GM12891 (cell line): ENCODE measurements at regions not wholly inside any gene's neighbourhood (a gene's known extent, or its start where the extent isn't known, plus 50 kb on each side); places are given as distances from the start of the nearest gene placed in this dataset.

Source experiments
- DNase-seq: peaks from one replicate; pipeline ENCODE4 v3.0.0; 2011; ENCODE audit warnings: low spot score; ENCODE audit not compliant: insufficient read length
- FAIRE-seq: peaks from 2 replicates; lab custom pipeline; 2011; peaks lifted over from hg19 to GRCh38; lab: Jason Lieb, UNC
- PAX5 ChIP-seq: IDR thresholded peaks from 2 replicates; pipeline ENCODE4 v1.6.1; 2011; ENCODE audit warnings: low read length, moderate library complexity, mild to moderate bottlenecking; ENCODE audit not compliant: insufficient read depth, severe bottlenecking
- POLR2A ChIP-seq: IDR thresholded peaks from 2 replicates; pipeline ENCODE4 v1.6.1; 2011; ENCODE audit warnings: low read depth, low read length, control low read depth
- POLR2AphosphoS5 ChIP-seq: IDR thresholded peaks from 2 replicates; pipeline ENCODE4 v1.6.1; 2011; ENCODE audit warnings: low read depth, low read length, control low read depth
- POU2F2 ChIP-seq: IDR thresholded peaks from 2 replicates; pipeline ENCODE4 v1.6.1; 2011; ENCODE audit warnings: low read depth, mild to moderate bottlenecking, control low read depth, low read length, moderate library complexity
- SPI1 ChIP-seq: IDR thresholded peaks from 2 replicates; pipeline ENCODE4 v1.6.1; 2011; ENCODE audit warnings: low read depth, low read length, control low read depth
- TAF1 ChIP-seq: IDR thresholded peaks from 2 replicates; pipeline ENCODE4 v1.6.1; 2011; ENCODE audit warnings: low read depth, low read length, control low read depth

DNA sequence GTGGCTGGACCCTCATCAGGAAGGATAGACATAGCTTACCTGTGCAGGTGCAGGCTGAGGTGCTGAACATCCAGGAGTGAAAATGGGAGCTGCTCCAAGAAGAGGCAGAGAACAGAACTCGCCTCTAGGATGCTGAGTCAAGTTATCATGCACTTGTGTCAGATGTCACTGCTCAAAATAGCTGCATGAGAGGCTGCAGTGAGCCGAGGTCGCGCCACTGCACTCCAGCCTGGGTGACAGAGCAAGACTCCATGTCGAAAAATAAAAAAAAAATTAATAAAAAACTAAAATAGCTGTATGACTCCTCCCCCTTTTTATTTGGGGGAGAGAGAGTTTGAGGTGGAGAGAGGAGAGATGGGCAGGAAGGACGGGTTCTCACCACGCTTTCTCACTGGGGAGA, 148.8 kb downstream of the FOXL1 start:
- TF ChIP-seq POLR2AphosphoS5 (no peak), SPI1 (no peak), POLR2A (no peak), POU2F2 (no peak), PAX5 (no peak), TAF1 (no peak)
- DNase-seq: no peak
- FAIRE-seq: no peak

DNA sequence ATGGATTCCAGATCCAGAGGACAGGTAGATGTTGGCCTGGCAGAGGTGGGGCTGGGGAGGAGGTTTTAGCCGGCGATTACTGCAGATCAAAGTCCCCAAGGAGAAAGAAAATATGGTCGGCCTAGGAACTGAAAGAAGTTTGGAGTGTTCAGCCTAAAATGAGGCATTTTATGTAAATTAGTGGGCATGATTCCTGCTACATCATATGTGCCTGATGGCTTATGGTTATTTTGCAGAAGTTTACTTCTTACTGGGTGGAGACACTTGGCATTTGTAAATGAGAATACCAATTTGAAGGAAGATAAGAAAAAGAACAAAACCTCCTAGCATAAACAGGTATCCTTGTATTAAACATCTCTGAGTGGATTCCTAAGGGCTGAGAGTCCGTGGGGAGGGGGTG, 149.3 kb downstream of the FOXL1 start:
- TF ChIP-seq POU2F2: no peak
- no peak for TF ChIP-seq PAX5
- TF ChIP-seq POLR2AphosphoS5: no peak
- TF ChIP-seq SPI1: no peak
- TF ChIP-seq TAF1: no peak
- no peak for TF ChIP-seq POLR2A
- DNase-seq (no peak), FAIRE-seq (no peak)

DNA sequence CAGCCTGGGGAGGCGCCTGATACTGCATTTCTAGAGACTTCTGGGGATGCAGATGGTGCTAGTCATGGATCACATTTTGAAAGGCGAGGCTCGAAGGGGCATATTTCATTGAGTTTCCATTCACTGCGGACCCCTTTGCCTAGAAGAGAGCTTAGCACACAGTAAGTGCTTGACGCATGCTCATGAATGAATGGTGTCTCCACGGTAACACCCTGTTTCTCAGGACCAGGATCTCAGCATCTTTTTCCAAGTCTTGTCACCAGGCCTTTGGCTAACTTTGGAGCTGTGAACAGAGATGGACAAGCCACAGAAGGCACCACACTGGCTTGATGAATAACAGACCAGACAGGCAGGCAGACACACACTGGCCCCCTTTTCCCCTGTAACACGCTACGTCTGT, 151.3 kb downstream of the FOXL1 start:
- FAIRE-seq (no peak), DNase-seq (no peak)
- TF ChIP-seq SPI1 (no peak), PAX5 (no peak), POU2F2 (no peak), TAF1 (no peak), POLR2AphosphoS5 (no peak), POLR2A (no peak)

DNA sequence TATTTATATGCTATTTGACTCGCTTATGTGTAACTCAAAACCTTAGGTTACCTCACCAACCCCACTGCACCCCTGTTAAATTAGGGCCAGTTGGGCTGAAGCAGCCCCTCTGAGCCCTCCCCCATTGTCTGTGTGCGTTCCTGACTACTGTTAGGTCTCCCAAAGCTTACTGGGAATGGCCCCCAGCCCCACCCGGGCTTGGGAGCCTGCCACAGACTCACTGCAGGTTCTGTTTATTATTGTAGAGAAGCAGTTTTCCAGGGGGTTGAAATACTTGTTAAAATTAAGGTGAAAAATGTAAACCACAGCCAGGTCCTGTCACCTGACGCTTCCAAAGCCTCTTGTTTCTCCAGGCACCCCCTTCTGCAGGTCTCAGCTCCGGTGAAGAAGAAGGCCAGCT, 151.7 kb downstream of the FOXL1 start:
- no peak for FAIRE-seq
- no peak for TF ChIP-seq TAF1
- TF ChIP-seq POLR2A: no peak

DNA sequence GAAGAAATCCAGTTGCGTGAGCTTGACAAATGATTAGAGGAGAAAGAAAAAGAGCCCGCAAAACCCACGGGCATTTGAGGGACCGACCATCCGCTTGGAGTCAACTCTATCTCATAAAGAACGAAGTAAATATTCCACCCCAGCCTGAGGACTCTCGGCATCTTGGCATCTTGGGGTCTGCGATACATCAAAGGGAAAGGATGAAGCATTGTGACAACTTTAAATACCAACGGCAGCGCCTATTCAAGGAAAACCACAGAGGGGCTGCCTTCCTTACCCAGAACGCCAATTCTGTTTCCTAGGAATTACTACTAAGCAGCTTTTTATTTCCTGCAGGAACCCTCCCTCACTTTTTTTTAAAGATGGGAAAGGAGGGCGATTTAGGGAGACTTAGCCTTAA, 152.2 kb downstream of the FOXL1 start:
- no peak for FAIRE-seq
- no peak for TF ChIP-seq POLR2A
- no peak for TF ChIP-seq PAX5
- no peak for TF ChIP-seq TAF1
- TF ChIP-seq SPI1: no peak
- no peak for TF ChIP-seq POLR2AphosphoS5
- TF ChIP-seq POU2F2: no peak
- no peak for DNase-seq

More for the DNA sequence above, 151.7 kb downstream of the FOXL1 start:
- no peak for DNase-seq

DNA sequence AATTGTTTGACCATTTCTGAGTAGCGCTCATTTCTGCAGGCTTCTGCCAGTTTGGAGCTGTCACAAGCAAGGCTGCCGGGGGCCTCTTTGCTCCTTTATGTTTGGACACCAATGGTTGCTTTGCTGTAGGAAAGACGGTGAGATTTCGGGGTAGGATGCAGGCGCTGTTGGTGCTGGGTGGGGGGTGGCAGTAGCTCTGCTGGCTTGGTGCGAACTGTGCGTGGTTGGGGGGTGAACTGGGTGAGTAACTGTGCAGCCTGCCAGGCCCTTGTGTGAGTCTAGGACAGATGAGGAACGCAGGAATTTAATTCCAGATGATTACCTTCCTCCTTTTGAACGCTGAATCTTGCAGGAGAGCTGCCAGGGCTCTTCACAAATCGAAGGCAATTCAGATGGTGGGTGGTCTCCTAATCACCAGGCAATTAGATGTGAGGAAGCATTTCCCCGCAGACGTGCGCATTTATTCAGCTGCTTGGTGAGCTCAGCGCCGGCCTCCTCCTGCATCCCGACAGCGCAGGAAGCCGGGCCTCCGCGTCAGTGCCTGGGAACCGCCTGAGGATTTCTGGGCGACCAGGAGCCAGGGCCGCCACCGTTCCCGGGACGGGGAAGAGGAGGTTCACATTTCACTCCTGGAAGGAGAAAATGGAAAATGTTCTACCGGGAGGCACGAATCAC, 154.4 kb downstream of the FOXL1 start:
- FAIRE-seq: no peak
- DNase-seq: no peak

DNA sequence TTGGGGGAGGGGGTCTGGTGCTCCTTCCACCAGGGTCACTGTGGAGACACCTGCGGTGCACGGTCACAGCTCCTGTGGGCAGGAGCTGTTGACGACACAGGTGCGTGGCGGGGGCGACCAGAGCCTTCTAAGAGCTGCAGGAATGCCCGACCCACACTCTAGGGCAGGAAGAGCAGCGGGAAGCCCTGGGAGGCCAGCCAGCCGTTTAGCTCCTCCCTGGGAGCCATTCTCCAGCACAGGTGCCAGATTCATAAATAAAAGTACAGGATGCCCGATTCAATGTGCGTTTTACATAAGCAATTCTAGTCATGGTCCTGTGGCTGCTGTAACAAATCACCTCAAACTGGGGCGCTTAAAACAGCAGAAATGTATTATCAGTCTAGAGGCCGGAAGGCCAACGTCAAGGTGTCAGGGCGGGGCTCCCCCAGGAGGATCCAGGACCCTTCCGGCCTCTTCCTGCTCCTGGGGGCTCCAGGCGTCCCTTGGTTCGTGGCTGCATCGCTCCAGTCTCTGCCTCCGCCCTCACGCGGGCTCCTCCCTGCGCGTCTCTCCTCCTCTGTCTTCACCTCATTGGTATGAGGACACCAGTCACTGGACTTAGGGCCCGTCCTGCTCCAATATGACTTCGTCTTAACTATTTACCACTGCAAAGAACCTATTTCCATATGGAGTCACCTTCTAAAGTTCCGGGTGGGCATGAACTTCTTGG, 155.4 kb downstream of the FOXL1 start:
- TF ChIP-seq POLR2A (no peak), POLR2AphosphoS5 (no peak), SPI1 (no peak), PAX5 (no peak), TAF1 (no peak), POU2F2 (no peak)
- DNase-seq (no peak), FAIRE-seq (no peak)

More for the DNA sequence above, 154.4 kb downstream of the FOXL1 start:
- no peak for TF ChIP-seq TAF1
- no peak for TF ChIP-seq SPI1
- no peak for TF ChIP-seq POLR2AphosphoS5
- TF ChIP-seq POLR2A: no peak
- TF ChIP-seq PAX5: no peak
- no peak for TF ChIP-seq POU2F2

DNA sequence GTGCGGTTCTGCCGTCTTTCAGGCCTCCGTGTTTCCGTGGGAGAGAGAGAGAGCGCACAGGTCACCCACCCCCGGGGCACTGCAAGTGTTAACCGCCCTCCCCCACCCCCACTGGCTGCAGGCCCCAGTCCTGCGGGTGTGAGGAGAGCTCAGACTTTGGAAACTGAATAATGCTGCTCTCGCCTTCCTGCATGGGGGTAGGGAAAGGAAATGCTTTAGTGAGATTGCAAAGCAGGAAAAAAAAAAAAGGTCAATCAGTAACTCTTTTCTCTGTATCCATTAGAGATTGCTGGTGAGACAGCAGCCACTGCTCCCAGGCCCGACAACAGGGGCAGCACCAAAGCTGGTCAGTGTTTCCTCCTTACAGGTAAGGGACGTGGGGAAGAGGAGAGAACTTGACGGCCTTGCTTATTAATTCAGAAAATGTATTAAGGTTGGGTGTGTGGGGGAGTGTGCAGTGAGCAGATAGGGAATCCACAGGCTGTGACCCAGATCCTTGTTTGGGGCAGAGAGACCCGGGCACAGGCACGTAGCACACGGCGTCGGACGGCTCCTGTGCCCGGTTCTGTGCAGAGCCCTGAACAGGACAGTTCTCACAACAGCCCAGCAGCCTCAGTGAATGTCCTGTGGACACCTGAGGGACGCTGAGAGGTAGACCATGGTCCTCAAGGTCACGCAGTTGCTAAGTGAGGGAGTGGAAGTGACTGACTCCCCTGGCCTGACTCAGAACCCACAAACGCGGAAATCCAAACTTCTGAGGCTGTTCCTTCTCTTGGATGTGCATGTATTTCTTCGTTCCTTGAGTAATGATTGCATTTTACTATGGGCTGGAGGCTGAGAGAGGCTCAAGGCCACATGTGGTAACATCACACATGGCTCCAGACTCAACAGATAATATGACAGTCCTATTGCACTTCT, 156.5 kb downstream of the FOXL1 start:
- no peak for DNase-seq
- no peak for FAIRE-seq
- TF ChIP-seq PAX5 (no peak), TAF1 (no peak), POU2F2 (no peak), POLR2AphosphoS5 (no peak), POLR2A (no peak), SPI1 (no peak)

DNA sequence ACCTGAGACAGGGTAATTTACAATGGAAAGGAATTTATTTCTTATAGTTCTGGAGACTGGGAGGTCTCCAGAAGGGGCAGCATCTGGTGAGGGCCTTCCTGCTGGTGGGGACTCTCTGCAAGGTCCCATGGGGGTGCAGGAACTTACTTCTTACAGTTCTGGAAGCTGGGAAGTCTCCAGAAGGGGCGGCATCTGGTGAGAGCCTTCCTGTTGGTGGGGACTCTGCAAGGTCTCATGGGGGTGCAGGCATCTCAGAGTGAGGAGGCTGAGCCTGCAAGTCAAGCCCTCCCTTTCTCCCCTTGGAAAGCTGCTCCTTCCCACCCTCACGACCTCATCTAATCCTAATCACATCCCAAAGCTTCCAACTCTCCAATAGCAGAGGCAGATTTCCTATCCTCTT, 157.4 kb downstream of the FOXL1 start:
- no peak for TF ChIP-seq PAX5
- no peak for TF ChIP-seq TAF1
- no peak for TF ChIP-seq POU2F2
- no peak for TF ChIP-seq POLR2AphosphoS5
- FAIRE-seq (no peak), DNase-seq (no peak)

DNA sequence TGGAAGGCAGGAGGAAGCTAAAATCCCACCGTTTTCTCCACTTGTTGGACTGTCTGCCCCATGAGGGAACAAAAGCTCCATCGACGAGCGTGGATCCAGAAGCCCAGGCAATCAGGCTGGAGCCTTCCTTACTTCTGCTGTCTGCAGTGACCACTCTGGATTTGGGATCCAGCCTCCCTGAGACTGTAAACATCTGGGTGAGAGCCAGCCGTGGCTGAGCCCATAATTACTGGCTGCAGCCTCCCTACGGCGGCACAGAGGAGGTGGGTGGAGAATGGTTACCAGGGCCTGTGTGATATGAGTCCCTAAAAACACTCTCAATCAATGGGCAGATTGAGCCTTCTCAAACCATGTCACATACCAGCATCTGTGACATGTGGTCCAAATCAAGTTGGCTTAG, 158.2 kb downstream of the FOXL1 start:
- FAIRE-seq (no peak), DNase-seq (no peak)
- no peak for TF ChIP-seq POU2F2
- TF ChIP-seq SPI1: no peak
- no peak for TF ChIP-seq TAF1
- no peak for TF ChIP-seq POLR2AphosphoS5
- no peak for TF ChIP-seq POLR2A
- no peak for TF ChIP-seq PAX5
